Astrocyte (in vitro differentiated cells and primary cell): ENCODE measurements at regions not wholly inside any gene's neighbourhood (a gene's known extent, or its start where the extent isn't known, plus 50 kb on each side); places are given as distances from the start of the nearest gene placed in this dataset.

Source experiments
- DNase-seq: peaks from one replicate; pipeline ENCODE4 v3.0.0-alpha.2; 2010; ENCODE audit warnings: low read depth
- FAIRE-seq: peaks from 2 replicates; lab custom pipeline; 2011; peaks lifted over from hg19 to GRCh38; lab: Jason Lieb, UNC
- H2AFZ ChIP-seq: 2 replicates; pipeline ENCODE4 v1.6.0; 2012; ENCODE audit warnings: low read depth, low read length, inconsistent platforms
- H3K27ac ChIP-seq: 2 replicates; pipeline ENCODE4 v1.5.1; 2011; ENCODE audit warnings: low read depth, low read length, inconsistent platforms
- H3K27me3 ChIP-seq: 2 replicates; pipeline ENCODE4 v1.6.0; 2011; ENCODE audit warnings: low read length, inconsistent platforms; ENCODE audit not compliant: insufficient read depth
- H3K36me3 ChIP-seq: 2 replicates; pipeline ENCODE4 v1.5.1; 2011; ENCODE audit warnings: low read length, inconsistent platforms; ENCODE audit not compliant: insufficient read depth
- H3K4me1 ChIP-seq: 2 replicates; pipeline ENCODE4 v1.5.1; 2011; ENCODE audit warnings: low read length, inconsistent platforms; ENCODE audit not compliant: insufficient read depth
- H3K4me2 ChIP-seq: 2 replicates; pipeline ENCODE4 v1.6.0; 2012; ENCODE audit warnings: low read length, inconsistent platforms
- H3K4me3 ChIP-seq: 2 replicates; pipeline ENCODE4 v1.5.1; 2011; ENCODE audit warnings: low read depth, mild to moderate bottlenecking, low read length, inconsistent platforms; ENCODE audit not compliant: insufficient read depth
- H3K79me2 ChIP-seq: 2 replicates; pipeline ENCODE4 v1.6.0; 2012; ENCODE audit warnings: mild to moderate bottlenecking, low read length, inconsistent platforms; ENCODE audit not compliant: insufficient read depth
- H3K9ac ChIP-seq: 2 replicates; pipeline ENCODE4 v1.6.0; 2012; ENCODE audit warnings: mild to moderate bottlenecking, low read length, inconsistent platforms
- H3K9me3 ChIP-seq: 2 replicates; pipeline ENCODE4 v1.5.1; 2012; ENCODE audit warnings: low read depth, mild to moderate bottlenecking, low read length, inconsistent platforms; ENCODE audit not compliant: insufficient read depth
- H4K20me1 ChIP-seq: 2 replicates; pipeline ENCODE4 v1.6.0; 2012; ENCODE audit warnings: low read length, inconsistent platforms; ENCODE audit not compliant: insufficient read depth
- H3K27ac Mint-ChIP-seq: one replicate; pipeline ENCODE4 v1.8.0; 2021; ENCODE audit warnings: mild to moderate bottlenecking, mixed read lengths; ENCODE audit not compliant: unreplicated experiment
- H3K27me3 Mint-ChIP-seq: one replicate; pipeline ENCODE4 v1.8.0; 2021; ENCODE audit warnings: low read depth, mixed read lengths; ENCODE audit not compliant: unreplicated experiment
- H3K36me3 Mint-ChIP-seq: one replicate; pipeline ENCODE4 v1.8.0; 2021; ENCODE audit warnings: low read depth, mixed read lengths; ENCODE audit not compliant: unreplicated experiment
- H3K4me1 Mint-ChIP-seq: one replicate; pipeline ENCODE4 v1.8.0; 2021; ENCODE audit warnings: low read depth, mixed read lengths; ENCODE audit not compliant: unreplicated experiment
- H3K4me3 Mint-ChIP-seq: one replicate; pipeline ENCODE4 v1.8.0; 2021; ENCODE audit warnings: mild to moderate bottlenecking, moderate library complexity, mixed read lengths; ENCODE audit not compliant: unreplicated experiment
- H3K9me3 Mint-ChIP-seq: one replicate; pipeline ENCODE4 v1.8.0; 2021; ENCODE audit warnings: mild to moderate bottlenecking, mixed read lengths; ENCODE audit not compliant: unreplicated experiment
- CTCF ChIP-seq: IDR thresholded peaks from 2 replicates; pipeline ENCODE4 v1.5.1; 2011; ENCODE audit warnings: low read depth, mild to moderate bottlenecking, inconsistent platforms, low read length, moderate library complexity; ENCODE audit not compliant: insufficient read depth
- EZH2 ChIP-seq: IDR thresholded peaks from 2 replicates; pipeline ENCODE4 v1.6.1; 2012; ENCODE audit warnings: mild to moderate bottlenecking, low read length, inconsistent platforms; ENCODE audit not compliant: insufficient read depth

- no peaks in the 10 kb centered on the region for H4K20me1 ChIP-seq
- no peak overlapping the region for H3K4me3 ChIP-seq
- H3K27me3 Mint-ChIP-seq, result peaks cover 31% of the 10 kb centered on the region
- no peak for DNase-seq
- no peaks in the 10 kb centered on the region for H3K9me3 Mint-ChIP-seq
- peaks cover 3% of the 10 kb centered on the region for H3K4me1 Mint-ChIP-seq
- H3K4me2 ChIP-seq, result no peak overlapping the region
- H3K27ac Mint-ChIP-seq, result no peak overlapping the region
- no peaks in the 10 kb centered on the region for H3K36me3 ChIP-seq
- no peaks in the 10 kb centered on the region for H3K4me1 ChIP-seq
- no peaks in the 10 kb centered on the region for H3K9me3 ChIP-seq
- no peak overlapping the region for H3K9ac ChIP-seq
- H3K79me2 ChIP-seq, result no peaks in the 10 kb centered on the region
- no peak for FAIRE-seq
- no peak overlapping the region for H3K4me3 Mint-ChIP-seq
- H3K36me3 Mint-ChIP-seq, result no peaks in the 10 kb centered on the region
- TF ChIP-seq CTCF, result no peak
- TF ChIP-seq EZH2, result no peak
- H2AFZ ChIP-seq, result no peak overlapping the region
- H3K27ac ChIP-seq, result no peak overlapping the region
- no peaks in the 10 kb centered on the region for H3K27me3 ChIP-seq
Observed at GRCh38 chr2:128444121-128444771, 125.6 kb upstream of the HS6ST1 start.

- no peaks in the 10 kb centered on the region for H3K27me3 ChIP-seq
- Mint-ChIP-seq H3K4me3 (no peak overlapping the region), H3K4me1 (peaks cover 3% of the 10 kb centered on the region), H3K27me3 (peaks cover 34% of the 10 kb centered on the region), H3K27ac (no peak overlapping the region), H3K36me3 (no peaks in the 10 kb centered on the region), H3K9me3 (no peaks in the 10 kb centered on the region)
- no peaks in the 10 kb centered on the region for H3K9me3 ChIP-seq
- no peak overlapping the region for H3K9ac ChIP-seq
- TF ChIP-seq CTCF (no peak), EZH2 (no peak)
- H3K4me1 ChIP-seq, result no peaks in the 10 kb centered on the region
- no peak overlapping the region for H3K4me3 ChIP-seq
- FAIRE-seq, result no peak
- no peaks in the 10 kb centered on the region for H4K20me1 ChIP-seq
- no peak overlapping the region for H3K27ac ChIP-seq
- no peak overlapping the region for H2AFZ ChIP-seq
- no peak for DNase-seq
- H3K79me2 ChIP-seq, result no peaks in the 10 kb centered on the region
- no peaks in the 10 kb centered on the region for H3K36me3 ChIP-seq
- H3K4me2 ChIP-seq, result no peak overlapping the region
Observed at GRCh38 chr2:128444816-128445522, 126.3 kb upstream of the HS6ST1 start.

GRCh38 chr2:128445523-128445900, 126.8 kb upstream of the HS6ST1 start:
- no peak overlapping the region for H2AFZ ChIP-seq
- H3K4me3 ChIP-seq, result no peak overlapping the region
- H3K36me3 ChIP-seq, result no peaks in the 10 kb centered on the region
- no peak overlapping the region for H3K27ac Mint-ChIP-seq
- no peak overlapping the region for H3K4me2 ChIP-seq
- no peaks in the 10 kb centered on the region for H3K9me3 Mint-ChIP-seq
- H3K4me3 Mint-ChIP-seq, result no peak overlapping the region
- H3K79me2 ChIP-seq, result no peaks in the 10 kb centered on the region
- H3K27ac ChIP-seq, result no peak overlapping the region
- peaks cover 34% of the 10 kb centered on the region for H3K27me3 Mint-ChIP-seq
- no peaks in the 10 kb centered on the region for H3K36me3 Mint-ChIP-seq
- H3K9ac ChIP-seq, result no peak overlapping the region
- H3K4me1 ChIP-seq, result no peaks in the 10 kb centered on the region
- FAIRE-seq (no peak), DNase-seq (no peak)
- peaks cover 3% of the 10 kb centered on the region for H3K4me1 Mint-ChIP-seq
- H4K20me1 ChIP-seq, result no peaks in the 10 kb centered on the region
- no peaks in the 10 kb centered on the region for H3K9me3 ChIP-seq
- no peaks in the 10 kb centered on the region for H3K27me3 ChIP-seq
- TF ChIP-seq EZH2, result no peak
- TF ChIP-seq CTCF, result no peak
